PFSK-1 (cell line): ENCODE measurements at regions not wholly inside any gene's neighbourhood (a gene's known extent, or its start where the extent isn't known, plus 50 kb on each side); places are given as distances from the start of the nearest gene placed in this dataset.

ENCODE experiments used
- FOXP2 ChIP-seq: optimal IDR thresholded peaks from 2 replicates; pipeline ENCODE3; 2011; ENCODE audit warnings: borderline replicate concordance, control low read depth, inconsistent platforms; ENCODE audit not compliant: insufficient read depth; ENCODE audit errors: extremely low read length, extremely low read depth
- POLR2AphosphoS5 ChIP-seq: IDR thresholded peaks from 2 replicates; pipeline ENCODE4 v1.6.1; 2012; ENCODE audit warnings: low read depth, mild to moderate bottlenecking, control low read depth, low read length, moderate library complexity
- SIN3A ChIP-seq: IDR thresholded peaks from 2 replicates; pipeline ENCODE4 v1.6.1; 2012; ENCODE audit warnings: mild to moderate bottlenecking, low read length, moderate library complexity, borderline replicate concordance; ENCODE audit not compliant: insufficient read depth
- TAF1 ChIP-seq: IDR thresholded peaks from 2 replicates; pipeline ENCODE4 v1.6.1; 2012; ENCODE audit warnings: low read length, control low read depth, borderline replicate concordance; ENCODE audit not compliant: insufficient read depth
- TF ChIP-seq, protein P1 (sequence below), 2 experiments: IDR thresholded peaks; 2 replicates each; pipeline versions ENCODE4 v1.6.1 to v1.8.0; 2011 to 2012; ENCODE audit warnings: low read depth in 2 of 2, low read length in 2 of 2, control low read depth in 1 of 2, inconsistent platforms in 1 of 2, mild to moderate bottlenecking in 1 of 2, moderate library complexity in 1 of 2; ENCODE audit not compliant: insufficient read depth in 1 of 2

DNA sequence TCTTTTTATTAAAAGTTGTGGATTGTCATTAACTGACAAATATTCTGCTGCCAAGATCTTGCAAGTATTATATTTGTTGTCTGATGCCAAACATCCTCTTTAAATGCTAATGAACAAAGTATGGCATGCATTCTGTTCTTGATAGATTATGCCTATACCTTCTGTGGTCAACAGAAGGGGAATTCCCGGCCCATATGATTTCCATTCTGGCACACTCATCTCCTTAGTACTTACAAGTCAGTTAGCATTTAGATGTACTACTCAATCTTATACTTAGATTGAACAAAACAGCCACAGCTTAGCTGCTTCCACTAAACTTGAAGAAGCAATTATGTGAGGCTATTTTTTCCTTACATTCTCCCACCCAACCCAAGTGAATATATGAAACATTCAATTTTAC is 246.1 kb upstream of the DACH1 start:
- TF ChIP-seq TAF1 (no peak), SIN3A (no peak), POLR2AphosphoS5 (no peak), FOXP2 (no peak)
- TF ChIP-seq, protein P1, sequence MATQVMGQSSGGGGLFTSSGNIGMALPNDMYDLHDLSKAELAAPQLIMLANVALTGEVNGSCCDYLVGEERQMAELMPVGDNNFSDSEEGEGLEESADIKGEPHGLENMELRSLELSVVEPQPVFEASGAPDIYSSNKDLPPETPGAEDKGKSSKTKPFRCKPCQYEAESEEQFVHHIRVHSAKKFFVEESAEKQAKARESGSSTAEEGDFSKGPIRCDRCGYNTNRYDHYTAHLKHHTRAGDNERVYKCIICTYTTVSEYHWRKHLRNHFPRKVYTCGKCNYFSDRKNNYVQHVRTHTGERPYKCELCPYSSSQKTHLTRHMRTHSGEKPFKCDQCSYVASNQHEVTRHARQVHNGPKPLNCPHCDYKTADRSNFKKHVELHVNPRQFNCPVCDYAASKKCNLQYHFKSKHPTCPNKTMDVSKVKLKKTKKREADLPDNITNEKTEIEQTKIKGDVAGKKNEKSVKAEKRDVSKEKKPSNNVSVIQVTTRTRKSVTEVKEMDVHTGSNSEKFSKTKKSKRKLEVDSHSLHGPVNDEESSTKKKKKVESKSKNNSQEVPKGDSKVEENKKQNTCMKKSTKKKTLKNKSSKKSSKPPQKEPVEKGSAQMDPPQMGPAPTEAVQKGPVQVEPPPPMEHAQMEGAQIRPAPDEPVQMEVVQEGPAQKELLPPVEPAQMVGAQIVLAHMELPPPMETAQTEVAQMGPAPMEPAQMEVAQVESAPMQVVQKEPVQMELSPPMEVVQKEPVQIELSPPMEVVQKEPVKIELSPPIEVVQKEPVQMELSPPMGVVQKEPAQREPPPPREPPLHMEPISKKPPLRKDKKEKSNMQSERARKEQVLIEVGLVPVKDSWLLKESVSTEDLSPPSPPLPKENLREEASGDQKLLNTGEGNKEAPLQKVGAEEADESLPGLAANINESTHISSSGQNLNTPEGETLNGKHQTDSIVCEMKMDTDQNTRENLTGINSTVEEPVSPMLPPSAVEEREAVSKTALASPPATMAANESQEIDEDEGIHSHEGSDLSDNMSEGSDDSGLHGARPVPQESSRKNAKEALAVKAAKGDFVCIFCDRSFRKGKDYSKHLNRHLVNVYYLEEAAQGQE (IDR thresholded peaks at IDR 0.05; ENCODE audit: insufficient read depth in 1 of 2, low read depth in 2 of 2, low read length in 2 of 2) = no peak
